G401.6 (cell line): ENCODE measurements at regions not wholly inside any gene's neighbourhood (a gene's known extent, or its start where the extent isn't known, plus 50 kb on each side); places are given as distances from the start of the nearest gene placed in this dataset.
"Not testable (repeated sequence)": the region's sequence is repeated elsewhere in the genome, so short reads cannot be mapped to it uniquely, and the experiment has no call there.

Source experiments
- FAIRE-seq: peaks from 2 replicates; lab custom pipeline; 2012; peaks lifted over from hg19 to GRCh38; lab: Jason Lieb, UNC

- no peak for FAIRE-seq
These were observed 94.9 kb upstream of the ABCB5 start for GRCh38 chr7:20520530-20520929.

- FAIRE-seq: no peak
These were observed 94.2 kb upstream of the ABCB5 start for GRCh38 chr7:20521243-20521642.

- FAIRE-seq: no peak
These were observed 86.2 kb upstream of the ABCB5 start for GRCh38 chr7:20529260-20529659.

- FAIRE-seq: no peak
These were observed 82.6 kb upstream of the ABCB5 start for GRCh38 chr7:20532890-20533289.

GRCh38 chr7:20534543-20534942 is 80.9 kb upstream of the ABCB5 start:
- no peak for FAIRE-seq

GRCh38 chr7:20535541-20535940 is 79.9 kb upstream of the ABCB5 start:
- no peak for FAIRE-seq

GRCh38 chr7:20539201-20539600 is 76.3 kb upstream of the ABCB5 start:
- FAIRE-seq: no peak

- no peak for FAIRE-seq
These were observed 73.7 kb upstream of the ABCB5 start for GRCh38 chr7:20541608-20542349.

GRCh38 chr7:20542594-20542993 is 72.9 kb upstream of the ABCB5 start:
- FAIRE-seq: no peak

GRCh38 chr7:20543500-20543899 is 72.0 kb upstream of the ABCB5 start:
- no peak for FAIRE-seq

- no peak for FAIRE-seq
These were observed 70.5 kb upstream of the ABCB5 start for GRCh38 chr7:20545016-20545415.

GRCh38 chr7:20546958-20547357 is 68.5 kb upstream of the ABCB5 start:
- FAIRE-seq: not testable (repeated sequence)

- FAIRE-seq: no peak
These were observed 61.4 kb upstream of the ABCB5 start for GRCh38 chr7:20554072-20554471.

GRCh38 chr7:20556091-20556490 is 59.4 kb upstream of the ABCB5 start:
- peak; percentile 51 for FAIRE-seq

- no peak for FAIRE-seq
These were observed 58.4 kb upstream of the ABCB5 start for GRCh38 chr7:20557116-20557515.

- no peak for FAIRE-seq
These were observed 56.3 kb upstream of the ABCB5 start for GRCh38 chr7:20558963-20559716.

GRCh38 chr7:20559883-20560282 is 55.6 kb upstream of the ABCB5 start:
- FAIRE-seq: no peak

- FAIRE-seq: no peak
These were observed 54.9 kb upstream of the ABCB5 start for GRCh38 chr7:20560325-20561180.

- FAIRE-seq: no peak
These were observed 54.0 kb upstream of the ABCB5 start for GRCh38 chr7:20561466-20561865.

- FAIRE-seq: no peak
These were observed 53.6 kb upstream of the ABCB5 start for GRCh38 chr7:20561908-20562307.

- no peak for FAIRE-seq
These were observed 53.0 kb upstream of the ABCB5 start for GRCh38 chr7:20562461-20562860.
